BLaER1 treated with 17β-estradiol and CSF1 and Interleukin-3, amounts not matched to agents 10 nM and 100 nM (cell line): ENCODE measurements at regions not wholly inside any gene's neighbourhood (a gene's known extent, or its start where the extent isn't known, plus 50 kb on each side); places are given as distances from the start of the nearest gene placed in this dataset.
"Not testable (repeated sequence)": the region's sequence is repeated elsewhere in the genome, so short reads cannot be mapped to it uniquely, and the experiment has no call there.

Source experiments
- H3K27ac ChIP-seq, 11 experiments: shearing (Covaris generic); formaldehyde crosslinking; 2 replicates each; pipeline ENCODE4 v1.8.1; 2022
- H3K27me3 ChIP-seq, 11 experiments: shearing (Covaris generic); formaldehyde crosslinking; 2 replicates each; pipeline ENCODE4 v1.8.1; 2022
- H3K36me3 ChIP-seq, 11 experiments: shearing (Covaris generic); formaldehyde crosslinking; 2 replicates each; pipeline ENCODE4 v1.8.1; 2022
- H3K4me1 ChIP-seq, 10 experiments: shearing (Covaris generic); formaldehyde crosslinking; 2 replicates each; pipeline ENCODE4 v1.8.1; 2022
- H3K4me2 ChIP-seq, 11 experiments: shearing (Covaris generic); formaldehyde crosslinking; 2 replicates each; pipeline ENCODE4 v1.8.1; 2022
- H3K4me3 ChIP-seq, 10 experiments: shearing (Covaris generic); formaldehyde crosslinking; 2 replicates each; pipeline ENCODE4 v1.8.1; 2022
- H3K9ac ChIP-seq, 11 experiments: shearing (Covaris generic); formaldehyde crosslinking; 2 replicates each; pipeline ENCODE4 v1.8.1; 2022
- H3K9me3 ChIP-seq, 11 experiments: shearing (Covaris generic); formaldehyde crosslinking; replicated peaks in 1 of 11; 2 replicates each; pipeline ENCODE4 v1.8.1; 2022
- H4K20me1 ChIP-seq, 11 experiments: shearing (Covaris generic); formaldehyde crosslinking; 2 replicates each; pipeline ENCODE4 v1.8.1; 2022
- Cebpa-rat ChIP-seq, 11 experiments: shearing (Covaris generic); IDR thresholded peaks; 2 replicates each; pipeline ENCODE4 v1.8.1; 2022

- Histone ChIP-seq H3K4me1 (peaks cover 0 to 30% (median 0%) of the 10 kb centered on the region in 10 experiments; a peak in 8 of 20 replicates), H3K9ac (no peak overlapping the region), H3K36me3 (no peaks in the 10 kb centered on the region), H4K20me1 (no peaks in the 10 kb centered on the region), H3K4me3 (no peak overlapping the region), H3K27me3 (no peaks in the 10 kb centered on the region), H3K9me3 (peaks cover 0 to 14% (median 0%) of the 10 kb centered on the region in 11 experiments; a peak in 4 of 22 replicates), H3K4me2 (no peak overlapping the region), H3K27ac (no peak overlapping the region)
- no peak for TF ChIP-seq Cebpa-rat (IDR thresholded peaks at IDR 0.05)
Observed at GRCh38 chr7:140283472-140283871, 106.7 kb upstream of the KDM7A start.

- peaks cover 0 to 22% (median 0%) of the 10 kb centered on the region in 10 experiments; a peak in 8 of 20 replicates for H3K4me1 ChIP-seq
- no peak overlapping the region for H3K4me2 ChIP-seq
- no peak for TF ChIP-seq Cebpa-rat (IDR thresholded peaks at IDR 0.05)
Observed at GRCh38 chr7:140281960-140282359, 105.2 kb upstream of the KDM7A start.

GRCh38 chr7:140281255-140281654 is 104.5 kb upstream of the KDM7A start:
- Histone ChIP-seq H3K9ac (no peak overlapping the region), H3K4me1 (peaks cover 0 to 15% (median 0%) of the 10 kb centered on the region in 10 experiments; a peak in 8 of 20 replicates), H3K27ac (no peak overlapping the region), H3K4me2 (no peak overlapping the region), H3K4me3 (no peak overlapping the region), H4K20me1 (no peaks in the 10 kb centered on the region), H3K27me3 (no peaks in the 10 kb centered on the region), H3K36me3 (no peaks in the 10 kb centered on the region), H3K9me3 (peaks cover 0 to 14% (median 0%) of the 10 kb centered on the region in 11 experiments; a peak in 4 of 22 replicates)
- no peak for TF ChIP-seq Cebpa-rat (IDR thresholded peaks at IDR 0.05)

More at GRCh38 chr7:140281960-140282359, 105.2 kb upstream of the KDM7A start:
- peaks cover 0 to 14% (median 0%) of the 10 kb centered on the region in 11 experiments; a peak in 4 of 22 replicates for H3K9me3 ChIP-seq
- no peaks in the 10 kb centered on the region for H3K27me3 ChIP-seq
- no peaks in the 10 kb centered on the region for H4K20me1 ChIP-seq
- H3K27ac ChIP-seq: no peak overlapping the region
- no peak overlapping the region for H3K9ac ChIP-seq
- no peak overlapping the region for H3K4me3 ChIP-seq
- no peaks in the 10 kb centered on the region for H3K36me3 ChIP-seq

- Histone ChIP-seq H3K4me3 (no peak overlapping the region), H3K36me3 (no peaks in the 10 kb centered on the region), H3K27me3 (no peaks in the 10 kb centered on the region), H3K27ac (no peak overlapping the region), H3K4me1 (peaks cover 0 to 10% (median 3%) of the 10 kb centered on the region in 10 experiments; a peak in 5 of 20 replicates), H3K9me3 (peaks cover 0 to 10% (median 0%) of the 10 kb centered on the region in 11 experiments; a peak in 6 of 22 replicates), H3K4me2 (peak overlapping the region in 1 of 11 experiments; percentile 40; a peak in 1 of 22 replicates), H4K20me1 (no peaks in the 10 kb centered on the region), H3K9ac (no peak overlapping the region)
- no peak for TF ChIP-seq Cebpa-rat (IDR thresholded peaks at IDR 0.05)
Observed at GRCh38 chr7:140276001-140276400, 99.2 kb upstream of the KDM7A start.

- Histone ChIP-seq H3K27me3 (no peaks in the 10 kb centered on the region), H4K20me1 (no peaks in the 10 kb centered on the region), H3K4me1 (peaks cover 0 to 10% (median 3%) of the 10 kb centered on the region in 10 experiments; a peak in 5 of 20 replicates), H3K27ac (no peak overlapping the region), H3K4me2 (peak overlapping the region in 3 of 11 experiments; percentile 32 to 40 (median 34); a peak in 6 of 22 replicates), H3K9me3 (peaks cover 0 to 12% (median 0%) of the 10 kb centered on the region in 11 experiments; a peak in 6 of 22 replicates), H3K4me3 (no peak overlapping the region), H3K9ac (no peak overlapping the region), H3K36me3 (no peaks in the 10 kb centered on the region)
- no peak for TF ChIP-seq Cebpa-rat (IDR thresholded peaks at IDR 0.05)
Observed at GRCh38 chr7:140275069-140275965, 98.5 kb upstream of the KDM7A start.

- no peak overlapping the region for H3K4me2 ChIP-seq
- H3K36me3 ChIP-seq: no peaks in the 10 kb centered on the region
- peaks cover 0 to 10% (median 3%) of the 10 kb centered on the region in 10 experiments; a peak in 5 of 20 replicates for H3K4me1 ChIP-seq
- no peak overlapping the region for H3K9ac ChIP-seq
- no peak overlapping the region for H3K4me3 ChIP-seq
- H3K27me3 ChIP-seq: no peaks in the 10 kb centered on the region
- no peaks in the 10 kb centered on the region for H4K20me1 ChIP-seq
- no peak overlapping the region for H3K27ac ChIP-seq
- H3K9me3 ChIP-seq: peaks cover 0 to 12% (median 0%) of the 10 kb centered on the region in 11 experiments; a peak in 6 of 22 replicates
- no peak for TF ChIP-seq Cebpa-rat (IDR thresholded peaks at IDR 0.05)
Observed at GRCh38 chr7:140273417-140273816, 96.6 kb upstream of the KDM7A start.

GRCh38 chr7:140271643-140271968 is 94.8 kb upstream of the KDM7A start:
- H3K4me1 ChIP-seq, H3K36me3 ChIP-seq, H3K27me3 ChIP-seq, H3K27ac ChIP-seq, H4K20me1 ChIP-seq, H3K4me3 ChIP-seq, H3K4me2 ChIP-seq, H3K9ac ChIP-seq: not testable (repeated sequence)
- H3K9me3 ChIP-seq: peaks cover 0 to 16% (median 0%) of the 10 kb centered on the region in 11 experiments; a peak in 6 of 22 replicates

- Histone ChIP-seq H3K4me2 (no peak overlapping the region), H3K27me3 (no peaks in the 10 kb centered on the region), H3K9me3 (peaks cover 0 to 16% (median 0%) of the 10 kb centered on the region in 11 experiments; a peak in 6 of 22 replicates), H3K9ac (no peak overlapping the region), H3K27ac (no peak overlapping the region), H3K4me1 (peaks cover 0 to 6% (median 0%) of the 10 kb centered on the region in 10 experiments; a peak in 1 of 20 replicates), H3K36me3 (no peaks in the 10 kb centered on the region), H3K4me3 (no peak overlapping the region), H4K20me1 (no peaks in the 10 kb centered on the region)
- TF ChIP-seq Cebpa-rat (IDR thresholded peaks at IDR 0.05): no peak
Observed at GRCh38 chr7:140269004-140269638, 92.3 kb upstream of the KDM7A start.
